Myocyte (in vitro differentiated cells): ENCODE measurements at regions not wholly inside any gene's neighbourhood (a gene's known extent, or its start where the extent isn't known, plus 50 kb on each side); places are given as distances from the start of the nearest gene placed in this dataset.
A peak's percentile ranks its signal among the peaks of the same experiment; 100 is the strongest.

Experiments
- DNase-seq: peaks from one replicate; pipeline ENCODE4 v3.0.0-alpha.2; 2012; ENCODE audit warnings: low read depth

GRCh38 chr2:225340923-225341322 is 58.6 kb upstream of the NYAP2 start:
- no peak for DNase-seq

DNA sequence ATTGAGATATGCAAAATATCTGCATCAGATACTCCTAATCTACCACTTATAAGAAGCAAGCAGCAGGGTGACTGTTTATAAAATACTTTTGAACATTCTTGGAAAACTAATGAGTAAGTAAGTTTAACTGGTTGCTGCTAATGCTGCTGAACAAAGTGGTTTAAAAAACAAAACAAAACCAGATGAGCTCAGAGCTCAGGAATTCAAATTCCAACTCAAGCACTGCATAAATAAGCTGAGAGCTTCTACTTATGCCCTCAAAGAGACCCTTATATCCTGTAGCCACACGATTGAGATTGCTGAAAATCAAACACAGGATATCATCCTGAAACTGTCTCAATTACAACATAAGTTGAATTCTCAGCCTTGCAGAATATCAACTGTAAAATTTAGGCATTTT is 62.3 kb upstream of the NYAP2 start:
- DNase-seq, result peak; percentile 9

GRCh38 chr2:225334514-225334913 is 65.0 kb upstream of the NYAP2 start:
- no peak for DNase-seq

DNA sequence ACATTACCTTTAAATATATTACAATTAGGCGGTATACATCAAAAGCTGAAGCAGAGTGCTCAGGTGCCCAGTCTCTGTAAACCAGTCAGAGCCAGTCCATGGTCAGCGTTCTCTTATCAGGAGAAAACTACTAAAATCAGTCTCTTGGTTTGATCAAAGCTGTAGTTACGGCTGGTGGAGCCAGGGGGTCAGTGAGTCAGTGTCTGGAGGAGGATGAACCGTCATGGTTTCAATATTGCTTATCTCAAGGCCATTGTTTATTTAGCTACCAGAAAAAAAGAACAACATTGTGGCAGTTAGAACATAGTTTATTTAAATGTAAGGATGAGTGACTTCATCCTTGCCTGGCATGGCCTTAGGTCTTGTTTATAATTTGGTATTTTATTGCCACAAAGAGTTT is 71.3 kb upstream of the NYAP2 start:
- no peak for DNase-seq

DNA sequence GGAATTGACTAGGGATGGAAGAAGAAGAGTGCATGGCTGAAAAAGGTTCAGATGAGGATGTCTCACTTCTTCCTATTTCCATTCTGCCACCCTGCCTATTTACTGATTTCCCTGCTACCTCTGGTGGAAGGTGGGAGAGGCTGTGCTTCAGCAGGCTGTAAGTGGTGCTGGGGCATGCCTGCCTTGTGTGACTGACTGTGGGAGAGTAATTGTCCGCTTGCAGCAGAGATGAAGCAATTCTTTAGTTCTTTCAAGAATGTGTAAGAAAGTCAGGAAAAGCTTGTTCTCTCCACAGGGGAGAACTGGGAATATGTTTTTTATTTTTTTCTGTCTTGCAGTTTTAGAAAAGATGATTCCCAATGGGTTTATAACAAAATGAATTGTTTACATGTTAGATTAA is 72.5 kb upstream of the NYAP2 start:
- no peak for DNase-seq

GRCh38 chr2:225319872-225320271 is 79.6 kb upstream of the NYAP2 start:
- DNase-seq, result no peak

DNA sequence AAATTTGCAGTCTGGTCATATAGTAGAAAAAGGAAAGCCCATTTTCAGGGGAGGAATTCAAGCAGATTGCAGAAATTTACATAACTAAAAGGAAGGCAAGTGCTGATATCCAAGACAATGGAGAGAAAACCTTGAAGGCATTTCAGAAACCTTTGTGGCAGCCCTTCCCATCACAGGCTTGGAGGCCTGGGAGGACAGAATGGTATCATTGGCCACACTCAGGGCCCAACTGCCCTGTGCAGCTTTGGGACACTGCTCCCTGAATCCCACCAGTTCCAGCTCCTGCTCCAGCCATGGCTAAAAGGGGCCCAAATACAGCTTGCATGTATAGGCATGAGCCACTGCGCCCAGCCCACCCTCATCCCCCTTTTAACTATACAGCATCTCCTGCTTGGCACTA is 81.1 kb upstream of the NYAP2 start:
- DNase-seq, result no peak

DNA sequence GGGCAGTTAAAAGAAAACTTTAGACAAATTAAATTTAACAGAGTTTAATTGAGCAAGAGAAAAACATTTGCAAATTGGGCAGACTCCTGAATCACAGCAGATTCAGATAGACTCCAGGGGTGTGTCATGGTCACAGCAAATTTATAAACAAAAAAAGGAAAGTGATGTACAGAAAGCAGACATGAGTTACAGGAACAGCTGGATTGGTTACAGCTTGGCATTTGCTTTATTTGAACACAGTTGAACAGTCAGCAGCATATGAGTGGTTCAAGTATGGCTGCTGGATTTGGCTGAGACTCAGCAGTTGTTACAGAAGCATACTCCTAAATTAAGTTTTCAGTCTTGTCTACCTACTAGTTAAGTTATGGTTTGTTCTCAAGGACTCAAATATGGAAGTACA is 82.3 kb upstream of the NYAP2 start:
- peak; percentile 23 for DNase-seq

- DNase-seq, result no peak
These were observed 88.8 kb upstream of the NYAP2 start for GRCh38 chr2:225310745-225311144.

GRCh38 chr2:225309516-225309915 is 90.0 kb upstream of the NYAP2 start:
- DNase-seq, result no peak

DNA sequence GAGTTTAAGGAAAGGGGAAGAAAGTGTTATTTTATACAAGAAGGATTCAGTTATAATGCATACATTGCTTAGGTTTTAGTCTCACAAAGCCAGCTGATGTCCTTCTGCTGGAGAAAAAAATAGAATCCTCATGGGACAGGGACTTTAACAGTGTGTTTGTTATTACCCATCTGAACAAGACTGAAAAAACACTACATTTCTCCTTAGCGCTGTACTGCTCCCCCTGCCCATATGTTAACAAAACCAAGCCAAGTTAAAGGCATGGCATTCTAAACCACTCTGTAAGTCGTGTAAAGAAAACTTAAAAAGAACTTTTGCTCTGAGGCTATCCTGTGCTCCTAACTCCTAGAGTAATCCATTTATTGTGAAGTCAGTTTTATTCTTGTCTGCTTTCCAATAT is 102.6 kb upstream of the NYAP2 start:
- no peak for DNase-seq

DNA sequence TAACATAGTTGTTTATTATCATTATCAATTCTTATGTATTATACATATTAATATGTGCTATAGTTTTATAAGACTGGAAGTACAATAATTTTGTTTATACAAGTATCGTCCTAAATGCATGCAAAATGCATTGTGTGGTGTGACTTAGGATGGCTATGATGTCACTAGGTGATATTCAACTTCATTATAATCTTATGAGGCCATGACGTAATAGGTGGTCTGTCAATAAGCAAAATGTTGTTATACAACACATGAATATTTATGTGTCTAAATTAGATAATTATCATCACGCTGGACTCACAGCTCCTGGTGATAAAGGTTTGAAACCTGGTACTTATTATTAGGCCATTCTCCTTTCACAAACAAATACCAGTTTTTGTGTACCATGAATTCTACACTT is 104.4 kb upstream of the NYAP2 start:
- no peak for DNase-seq

- no peak for DNase-seq
These were observed 105.9 kb upstream of the NYAP2 start for GRCh38 chr2:225293638-225294037.

GRCh38 chr2:225290757-225291400 is 108.6 kb upstream of the NYAP2 start:
- DNase-seq, result no peak

DNA sequence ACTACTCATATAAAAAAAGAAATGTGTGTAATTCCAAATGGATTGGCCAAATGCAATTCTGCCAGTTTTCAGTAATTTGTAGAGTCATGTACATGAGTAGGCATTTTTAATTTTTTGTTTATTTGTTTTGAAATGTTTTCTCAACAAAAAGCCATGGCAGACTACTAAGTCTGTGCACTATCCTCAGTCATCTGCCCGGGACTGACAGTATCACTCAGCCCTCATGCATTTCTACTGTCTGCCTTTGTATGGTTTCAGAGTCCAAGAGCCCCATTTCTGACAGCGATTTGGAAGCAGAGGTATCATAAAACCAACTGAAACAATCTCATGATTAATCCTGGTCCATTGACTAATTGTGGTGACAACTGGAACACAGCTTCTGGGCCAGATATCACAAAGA is 109.9 kb upstream of the NYAP2 start:
- no peak for DNase-seq

GRCh38 chr2:225288986-225289385 is 110.5 kb upstream of the NYAP2 start:
- DNase-seq, result no peak

GRCh38 chr2:225282858-225283710 is 116.4 kb upstream of the NYAP2 start:
- peak; percentile 9 for DNase-seq

GRCh38 chr2:225276207-225276606 is 123.3 kb upstream of the NYAP2 start:
- DNase-seq, result no peak

- DNase-seq, result no peak
These were observed 124.1 kb upstream of the NYAP2 start for GRCh38 chr2:225275443-225275842.

- DNase-seq, result peak; percentile 21
These were observed 124.8 kb upstream of the NYAP2 start for GRCh38 chr2:225274751-225275150.

DNA sequence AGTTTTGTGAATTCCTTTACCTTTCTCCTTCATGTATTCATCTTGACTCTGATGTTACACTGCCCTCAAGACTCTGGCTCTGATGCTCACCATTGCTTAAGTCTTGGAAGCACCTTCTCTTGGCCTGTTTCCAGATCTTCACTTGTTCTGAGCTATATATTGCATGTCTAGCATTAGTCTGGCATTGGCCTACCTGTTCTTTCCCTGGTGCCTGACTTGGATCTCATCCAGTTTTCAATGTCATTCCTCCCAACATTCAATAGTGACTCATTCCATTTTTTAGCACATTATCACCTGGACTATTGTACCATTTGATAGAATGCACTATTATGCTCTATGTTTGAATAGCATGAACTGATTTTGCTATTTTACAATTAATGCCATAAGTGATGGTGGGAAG is 127.3 kb upstream of the NYAP2 start:
- DNase-seq, result no peak

DNA sequence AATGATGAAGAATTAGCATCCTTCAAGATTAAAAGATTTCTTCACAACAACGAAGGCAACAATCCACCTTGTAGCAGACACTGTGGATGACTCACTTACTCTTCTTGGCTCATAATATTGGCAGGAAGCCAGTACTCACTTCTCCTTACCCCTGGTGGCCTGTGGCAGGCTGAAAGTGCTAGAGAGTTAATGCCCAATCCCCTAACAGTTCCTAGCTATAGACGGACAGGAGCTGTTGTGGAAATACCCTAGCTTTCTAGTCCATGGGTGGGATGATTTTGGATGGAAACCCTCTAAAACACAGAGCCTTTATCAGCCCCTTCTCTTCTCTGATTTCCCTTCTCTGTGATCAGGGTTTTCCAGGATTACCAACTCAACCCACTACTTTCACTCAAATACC is 128.6 kb upstream of the NYAP2 start:
- peak; percentile 75 for DNase-seq

GRCh38 chr2:225270053-225270452 is 129.5 kb upstream of the NYAP2 start:
- no peak for DNase-seq
